Panc1 (cell line): ENCODE measurements at regions not wholly inside any gene's neighbourhood (a gene's known extent, or its start where the extent isn't known, plus 50 kb on each side); places are given as distances from the start of the nearest gene placed in this dataset.

ENCODE experiments used
- CTCF ChIP-seq: fragments of 450-650 bp; IDR thresholded peaks from 2 replicates; pipeline ENCODE4 v1.5.1; 2017; ENCODE audit warnings: mild to moderate bottlenecking
- POLR2AphosphoS5 ChIP-seq: IDR thresholded peaks from 2 replicates; pipeline ENCODE4 v1.6.1; 2012; ENCODE audit warnings: mild to moderate bottlenecking, low read depth, low read length, moderate library complexity
- REST ChIP-seq, 2 experiments: IDR thresholded peaks; 2 replicates each; pipeline ENCODE4 v1.6.1; 2011 to 2012; ENCODE audit warnings: low read depth in 2 of 2, control low read depth in 1 of 2, low read length in 1 of 2, mild to moderate bottlenecking in 1 of 2, moderate library complexity in 1 of 2; ENCODE audit not compliant: insufficient read depth in 1 of 2
- SIN3A ChIP-seq: IDR thresholded peaks from 2 replicates; pipeline ENCODE4 v1.6.1; 2012; ENCODE audit warnings: low read depth, mild to moderate bottlenecking, low read length, moderate library complexity, borderline replicate concordance; ENCODE audit not compliant: insufficient read depth

- TF ChIP-seq CTCF (no peak), REST (IDR thresholded peaks at IDR 0.05; ENCODE audit: insufficient read depth in 1 of 2, low read depth in 2 of 2, low read length in 1 of 2) (no peak), POLR2AphosphoS5 (no peak), SIN3A (no peak)
Measured at GRCh38 chr1:193937308-193937707, 750.9 kb upstream of the B3GALT2 start.
